ENCODE measurements at regions not wholly inside any gene's neighbourhood (a gene's known extent, or its start where the extent isn't known, plus 50 kb on each side); places are given as distances from the start of the nearest gene placed in this dataset.

GRCh38 chr6:1474205-1474604 lies 84.8 kb downstream of the FOXF2 start:
- TF ChIP-seq POLR2A (IDR thresholded peaks at IDR 0.05): no peak
- no peak for TF ChIP-seq CTCF (IDR thresholded peaks at IDR 0.05)

All from testis (tissue), 2 donors.